ENCODE measurements at regions not wholly inside any gene's neighbourhood (a gene's known extent, or its start where the extent isn't known, plus 50 kb on each side); places are given as distances from the start of the nearest gene placed in this dataset.

GRCh38 chr16:79679334-79679733, 78.8 kb upstream of the MAF start:
- TF ChIP-seq EZH2 (IDR thresholded peaks at IDR 0.05; ENCODE audit: borderline replicate concordance, insufficient read depth, low read depth, low read length, poor library complexity, severe bottlenecking): no peak
- TF ChIP-seq, protein P1, sequence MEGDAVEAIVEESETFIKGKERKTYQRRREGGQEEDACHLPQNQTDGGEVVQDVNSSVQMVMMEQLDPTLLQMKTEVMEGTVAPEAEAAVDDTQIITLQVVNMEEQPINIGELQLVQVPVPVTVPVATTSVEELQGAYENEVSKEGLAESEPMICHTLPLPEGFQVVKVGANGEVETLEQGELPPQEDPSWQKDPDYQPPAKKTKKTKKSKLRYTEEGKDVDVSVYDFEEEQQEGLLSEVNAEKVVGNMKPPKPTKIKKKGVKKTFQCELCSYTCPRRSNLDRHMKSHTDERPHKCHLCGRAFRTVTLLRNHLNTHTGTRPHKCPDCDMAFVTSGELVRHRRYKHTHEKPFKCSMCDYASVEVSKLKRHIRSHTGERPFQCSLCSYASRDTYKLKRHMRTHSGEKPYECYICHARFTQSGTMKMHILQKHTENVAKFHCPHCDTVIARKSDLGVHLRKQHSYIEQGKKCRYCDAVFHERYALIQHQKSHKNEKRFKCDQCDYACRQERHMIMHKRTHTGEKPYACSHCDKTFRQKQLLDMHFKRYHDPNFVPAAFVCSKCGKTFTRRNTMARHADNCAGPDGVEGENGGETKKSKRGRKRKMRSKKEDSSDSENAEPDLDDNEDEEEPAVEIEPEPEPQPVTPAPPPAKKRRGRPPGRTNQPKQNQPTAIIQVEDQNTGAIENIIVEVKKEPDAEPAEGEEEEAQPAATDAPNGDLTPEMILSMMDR (IDR thresholded peaks at IDR 0.05): no peak
